Heart left ventricle (tissue), 13 donors: ENCODE measurements at regions not wholly inside any gene's neighbourhood (a gene's known extent, or its start where the extent isn't known, plus 50 kb on each side); places are given as distances from the start of the nearest gene placed in this dataset.

ENCODE experiments used
- POLR2A ChIP-seq, 2 donors: fragments of 450-650 bp; IDR thresholded peaks; one replicate each; pipeline ENCODE4 v1.6.1; 2017; ENCODE audit warnings: antibody characterized with exemption in 2 of 2, mild to moderate bottlenecking in 2 of 2, moderate library complexity in 2 of 2
- TF ChIP-seq, protein P1 (sequence below), 12 donors: fragments of 200-600 bp; sonication (generic) in 4 of 12; IDR thresholded peaks; one replicate each; pipeline versions ENCODE4 v1.5.0 to v1.8.0; 2018 to 2022; ENCODE audit warnings: antibody characterized with exemption in 12 of 12, mild to moderate bottlenecking in 5 of 12
- donor health status: ischemic (EF 13 %, LVEDD 7.1; RV severe dilation, severe dysfunction).
- donor health status: DM: no; HTN: yes; CAD: no.
- donor health status: DM: no; HTN: no; CAD: no.
- donor health status: ischemic (EF 25% LVEDD 6.9; RV normal size, moderate dysfunction).
- donor health status: ischemic (EF 25% LVEDD 5.7; RV mildly dilated, moderate dysfunction).
- donor health status: ischemic (EF 35%, LVEDD 5.7; RV mildly dilated, moderate dysfunction).
- donor health status: nonischemic (EF 11% LVEDD 7.7; RV severe dilation, severe dysfunction).
- donor health status: DM: yes; HTN: yes; CAD: no.
- donor health status: PGD.
- donor health status: ischemic (EF 29% LVEDD 5.4; RV normal size, mild dysfunction).
- donor health status: nonischemic (EF 23%, LVEDD 6.1; RV moderate dilation, normal function).

DNA sequence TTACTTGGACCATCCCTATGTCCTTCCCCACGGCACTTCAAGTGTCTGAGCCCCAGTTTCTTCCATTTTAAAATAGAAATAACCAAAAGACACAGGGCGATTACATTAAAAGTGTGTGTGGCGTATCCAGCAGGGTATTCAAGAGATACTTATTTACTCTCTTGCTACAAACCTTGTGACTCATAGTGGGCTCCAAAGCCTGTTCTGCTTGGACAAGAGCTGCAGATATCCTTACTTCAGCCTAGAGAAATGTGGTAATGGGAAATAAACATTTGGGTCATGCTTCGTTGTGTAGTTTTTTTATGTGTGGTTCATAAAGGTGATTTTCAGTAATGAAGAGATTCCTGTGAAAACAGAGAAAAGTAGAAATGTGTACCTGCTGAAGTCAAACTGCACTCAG lies 288.9 kb upstream of the CDH11 start:
- TF ChIP-seq POLR2A (IDR thresholded peaks at IDR 0.05) = no peak
- TF ChIP-seq, protein P1, sequence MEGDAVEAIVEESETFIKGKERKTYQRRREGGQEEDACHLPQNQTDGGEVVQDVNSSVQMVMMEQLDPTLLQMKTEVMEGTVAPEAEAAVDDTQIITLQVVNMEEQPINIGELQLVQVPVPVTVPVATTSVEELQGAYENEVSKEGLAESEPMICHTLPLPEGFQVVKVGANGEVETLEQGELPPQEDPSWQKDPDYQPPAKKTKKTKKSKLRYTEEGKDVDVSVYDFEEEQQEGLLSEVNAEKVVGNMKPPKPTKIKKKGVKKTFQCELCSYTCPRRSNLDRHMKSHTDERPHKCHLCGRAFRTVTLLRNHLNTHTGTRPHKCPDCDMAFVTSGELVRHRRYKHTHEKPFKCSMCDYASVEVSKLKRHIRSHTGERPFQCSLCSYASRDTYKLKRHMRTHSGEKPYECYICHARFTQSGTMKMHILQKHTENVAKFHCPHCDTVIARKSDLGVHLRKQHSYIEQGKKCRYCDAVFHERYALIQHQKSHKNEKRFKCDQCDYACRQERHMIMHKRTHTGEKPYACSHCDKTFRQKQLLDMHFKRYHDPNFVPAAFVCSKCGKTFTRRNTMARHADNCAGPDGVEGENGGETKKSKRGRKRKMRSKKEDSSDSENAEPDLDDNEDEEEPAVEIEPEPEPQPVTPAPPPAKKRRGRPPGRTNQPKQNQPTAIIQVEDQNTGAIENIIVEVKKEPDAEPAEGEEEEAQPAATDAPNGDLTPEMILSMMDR (IDR thresholded peaks at IDR 0.05) = no peak
